ENCODE measurements at regions not wholly inside any gene's neighbourhood (a gene's known extent, or its start where the extent isn't known, plus 50 kb on each side); places are given as distances from the start of the nearest gene placed in this dataset.

- TF ChIP-seq, protein P1, sequence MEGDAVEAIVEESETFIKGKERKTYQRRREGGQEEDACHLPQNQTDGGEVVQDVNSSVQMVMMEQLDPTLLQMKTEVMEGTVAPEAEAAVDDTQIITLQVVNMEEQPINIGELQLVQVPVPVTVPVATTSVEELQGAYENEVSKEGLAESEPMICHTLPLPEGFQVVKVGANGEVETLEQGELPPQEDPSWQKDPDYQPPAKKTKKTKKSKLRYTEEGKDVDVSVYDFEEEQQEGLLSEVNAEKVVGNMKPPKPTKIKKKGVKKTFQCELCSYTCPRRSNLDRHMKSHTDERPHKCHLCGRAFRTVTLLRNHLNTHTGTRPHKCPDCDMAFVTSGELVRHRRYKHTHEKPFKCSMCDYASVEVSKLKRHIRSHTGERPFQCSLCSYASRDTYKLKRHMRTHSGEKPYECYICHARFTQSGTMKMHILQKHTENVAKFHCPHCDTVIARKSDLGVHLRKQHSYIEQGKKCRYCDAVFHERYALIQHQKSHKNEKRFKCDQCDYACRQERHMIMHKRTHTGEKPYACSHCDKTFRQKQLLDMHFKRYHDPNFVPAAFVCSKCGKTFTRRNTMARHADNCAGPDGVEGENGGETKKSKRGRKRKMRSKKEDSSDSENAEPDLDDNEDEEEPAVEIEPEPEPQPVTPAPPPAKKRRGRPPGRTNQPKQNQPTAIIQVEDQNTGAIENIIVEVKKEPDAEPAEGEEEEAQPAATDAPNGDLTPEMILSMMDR (IDR thresholded peaks at IDR 0.05), result no peak
- no peak for TF ChIP-seq POLR2A (IDR thresholded peaks at IDR 0.05)
These were observed 282.9 kb upstream of the ATP10B start for GRCh38 chr5:161134956-161135355.

All from lower leg skin (tissue), 3 donors.